OCI-LY7 (cell line): ENCODE measurements at regions not wholly inside any gene's neighbourhood (a gene's known extent, or its start where the extent isn't known, plus 50 kb on each side); places are given as distances from the start of the nearest gene placed in this dataset.

Experiments
- CTCF ChIP-seq: fragments of 200-600 bp; sonication (generic); conservative IDR thresholded peaks from 2 replicates; pipeline ENCODE4 v1.5.1; 2014; ENCODE audit warnings: mild to moderate bottlenecking, antibody characterized with exemption, low read length, moderate library complexity, mixed read lengths
- EZH2phosphoT487 ChIP-seq: fragments of 200-600 bp; sonication (generic); IDR thresholded peaks from 2 replicates; pipeline ENCODE4 v1.6.1; 2018; ENCODE audit warnings: low read depth, borderline replicate concordance, mild to moderate bottlenecking, mixed run types, antibody characterized with exemption, low read length, moderate library complexity, mixed read lengths

- no peak for TF ChIP-seq CTCF
- no peak for TF ChIP-seq EZH2phosphoT487
Observed at GRCh38 chr4:147076179-147076578, 130.5 kb upstream of the TTC29 start.
